ENCODE measurements at regions not wholly inside any gene's neighbourhood (a gene's known extent, or its start where the extent isn't known, plus 50 kb on each side); places are given as distances from the start of the nearest gene placed in this dataset.

- TF ChIP-seq CTCF (IDR thresholded peaks at IDR 0.05) (no peak), POLR2AphosphoS5 (IDR thresholded peaks at IDR 0.05) (no peak), POLR2A (IDR thresholded peaks at IDR 0.05; ENCODE audit: low read depth) (no peak)
These were observed 84.4 kb downstream of the MTERF1 start for GRCh38 chr7:91796122-91796521.

All from esophagus muscularis mucosa (tissue), 3 donors.